HUES6 (cell line): ENCODE measurements at regions not wholly inside any gene's neighbourhood (a gene's known extent, or its start where the extent isn't known, plus 50 kb on each side); places are given as distances from the start of the nearest gene placed in this dataset.
"Not testable (repeated sequence)": the region's sequence is repeated elsewhere in the genome, so short reads cannot be mapped to it uniquely, and the experiment has no call there.

ENCODE experiments used
- H3K27ac ChIP-seq: 2 replicates; pipeline ENCODE4 v1.7.0; 2013; ENCODE audit warnings: low read depth, mild to moderate bottlenecking, low read length, inconsistent platforms
- H3K27me3 ChIP-seq: 2 replicates; pipeline ENCODE4 v1.6.1; 2013; ENCODE audit warnings: low read length; ENCODE audit not compliant: control insufficient read depth, insufficient read depth
- H3K36me3 ChIP-seq: 2 replicates; pipeline ENCODE4 v1.6.1; 2013; ENCODE audit warnings: low read length; ENCODE audit not compliant: control insufficient read depth, insufficient read depth
- H3K4me1 ChIP-seq: 2 replicates; pipeline ENCODE4 v1.6.1; 2013; ENCODE audit warnings: low read length; ENCODE audit not compliant: control insufficient read depth, insufficient read depth
- H3K4me3 ChIP-seq: 2 replicates; pipeline ENCODE4 v1.5.1; 2013; ENCODE audit warnings: low read depth, low read length
- H3K9ac ChIP-seq: one replicate; pipeline ENCODE4 v1.6.1; 2013; ENCODE audit warnings: mild to moderate bottlenecking, low read length
- H3K9me3 ChIP-seq: 2 replicates; pipeline ENCODE4 v1.6.1; 2013; ENCODE audit warnings: low read depth, low read length; ENCODE audit not compliant: control insufficient read depth, insufficient read depth

DNA sequence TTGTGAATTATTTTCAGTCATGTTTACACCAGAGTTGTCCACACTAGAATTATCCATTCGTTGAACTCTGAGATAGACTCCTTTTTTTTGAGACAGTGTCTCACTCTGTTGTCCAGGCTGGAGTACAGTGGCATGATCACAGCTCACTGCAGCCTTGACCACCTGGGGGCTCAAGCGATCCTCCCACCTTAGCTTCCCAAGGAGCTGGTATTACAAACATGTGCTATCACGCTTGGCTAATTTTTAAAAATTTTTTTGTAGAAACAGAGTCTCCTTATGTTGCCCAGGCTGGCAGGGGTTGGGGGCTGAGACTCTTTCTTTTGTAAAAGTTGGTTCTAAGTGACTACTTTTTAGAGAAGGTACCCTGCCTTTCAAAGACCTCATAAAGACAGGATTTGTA is 2887.2 kb downstream of the RPIA start:
- not testable (repeated sequence) for H3K27me3 ChIP-seq, H3K9ac ChIP-seq, H3K4me3 ChIP-seq, H3K27ac ChIP-seq, H3K9me3 ChIP-seq, H3K36me3 ChIP-seq, H3K4me1 ChIP-seq

DNA sequence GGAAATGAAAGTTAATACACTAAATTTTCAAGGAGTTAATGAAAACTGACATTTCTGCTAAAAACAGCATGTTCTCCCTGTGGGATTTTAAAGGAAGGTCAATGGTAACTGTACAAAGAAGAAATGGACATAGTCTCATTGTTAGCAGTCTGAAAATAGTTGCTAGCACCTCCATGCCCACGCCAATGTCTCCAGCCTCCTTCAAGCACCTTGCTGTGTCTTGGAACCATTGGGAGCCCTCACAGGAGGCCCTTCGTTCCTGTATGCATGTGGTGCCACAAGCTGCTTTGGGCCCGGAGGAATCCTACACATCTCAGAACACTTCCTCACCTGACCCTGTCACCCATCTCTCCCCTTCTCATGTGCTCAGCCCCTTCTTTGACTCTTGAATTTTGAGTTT is 2888.1 kb downstream of the RPIA start:
- H3K9ac ChIP-seq, H3K27me3 ChIP-seq, H3K4me3 ChIP-seq, H3K9me3 ChIP-seq, H3K36me3 ChIP-seq, H3K27ac ChIP-seq, H3K4me1 ChIP-seq: not testable (repeated sequence)

DNA sequence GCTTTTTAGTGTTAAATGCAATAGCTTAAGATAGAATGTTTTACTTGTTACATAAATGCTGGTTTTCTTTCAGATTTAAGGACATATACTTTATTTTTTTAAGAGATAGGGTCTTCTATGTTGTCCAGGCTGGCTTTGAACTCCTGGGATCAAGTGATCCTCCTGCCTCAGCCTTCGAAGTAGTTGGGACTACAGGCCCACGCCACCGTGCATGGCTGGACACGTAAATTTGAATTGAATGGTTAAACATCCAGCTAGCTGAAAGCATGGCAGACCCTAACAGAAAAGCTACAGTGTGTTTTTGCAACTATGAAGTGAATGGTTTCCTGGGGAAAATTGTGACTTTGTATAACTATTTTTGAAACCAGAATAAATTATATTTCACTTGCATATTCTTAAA is 2888.6 kb downstream of the RPIA start:
- H3K4me1 ChIP-seq, H3K36me3 ChIP-seq, H3K27ac ChIP-seq, H3K4me3 ChIP-seq, H3K9me3 ChIP-seq, H3K27me3 ChIP-seq, H3K9ac ChIP-seq: not testable (repeated sequence)

DNA sequence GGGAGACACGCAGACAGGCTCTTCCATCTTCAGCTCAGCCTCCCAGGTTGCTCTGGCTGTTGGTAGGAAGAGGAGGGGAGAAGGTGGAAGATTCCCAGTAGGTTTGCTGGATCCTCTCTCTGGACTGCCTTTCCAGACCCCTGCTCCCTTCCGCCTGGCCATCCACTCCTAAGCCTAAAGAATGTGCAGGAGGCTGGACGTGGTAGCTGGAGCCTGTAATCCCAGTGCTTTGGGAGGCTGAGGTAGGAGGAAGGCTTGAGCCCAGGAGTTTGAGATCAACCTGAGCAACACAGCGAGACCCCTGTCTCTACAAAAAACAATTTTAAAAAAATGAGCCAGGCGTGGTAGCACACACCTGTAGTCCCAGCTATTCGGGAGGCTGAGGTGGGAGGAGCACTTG is 2895.6 kb downstream of the RPIA start:
- not testable (repeated sequence) for H3K9me3 ChIP-seq, H3K4me3 ChIP-seq, H3K9ac ChIP-seq, H3K4me1 ChIP-seq, H3K27ac ChIP-seq, H3K36me3 ChIP-seq
- H3K27me3 ChIP-seq = peaks cover 33% of the 10 kb centered on the region

DNA sequence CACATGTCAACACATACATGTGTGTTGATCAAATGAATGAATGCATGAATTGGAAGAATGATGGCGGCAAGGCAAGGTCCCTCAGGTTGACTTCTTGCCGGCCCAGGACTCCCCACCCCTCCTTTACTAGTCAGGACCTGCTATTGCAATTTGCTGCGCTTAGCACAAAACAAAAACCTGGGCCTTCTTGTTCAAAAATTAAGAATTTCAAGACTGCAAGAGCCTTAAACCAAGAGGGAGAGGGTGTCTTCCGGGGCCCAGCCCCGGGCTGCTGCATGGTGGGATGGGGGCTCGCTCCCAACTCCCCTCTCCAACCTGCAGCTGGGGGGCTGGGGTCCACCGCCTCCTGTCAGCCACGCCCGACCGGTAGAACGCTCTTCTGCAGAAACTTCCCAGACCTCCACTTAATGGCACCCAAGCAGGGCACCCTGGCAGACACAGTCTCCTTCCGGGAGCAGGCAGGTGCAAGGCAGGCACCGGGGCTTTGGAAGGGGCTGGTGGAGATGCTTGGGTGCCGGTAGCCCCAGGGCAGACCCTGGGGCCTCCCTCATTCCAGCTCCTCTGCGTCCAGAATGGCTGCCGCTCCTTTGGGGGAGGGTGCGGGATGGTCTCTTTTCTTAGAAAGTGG is 2896.5 kb downstream of the RPIA start:
- H3K27me3 ChIP-seq = peaks cover 33% of the 10 kb centered on the region
- H3K9me3 ChIP-seq, H3K4me1 ChIP-seq, H3K36me3 ChIP-seq, H3K27ac ChIP-seq, H3K4me3 ChIP-seq, H3K9ac ChIP-seq: not testable (repeated sequence)

DNA sequence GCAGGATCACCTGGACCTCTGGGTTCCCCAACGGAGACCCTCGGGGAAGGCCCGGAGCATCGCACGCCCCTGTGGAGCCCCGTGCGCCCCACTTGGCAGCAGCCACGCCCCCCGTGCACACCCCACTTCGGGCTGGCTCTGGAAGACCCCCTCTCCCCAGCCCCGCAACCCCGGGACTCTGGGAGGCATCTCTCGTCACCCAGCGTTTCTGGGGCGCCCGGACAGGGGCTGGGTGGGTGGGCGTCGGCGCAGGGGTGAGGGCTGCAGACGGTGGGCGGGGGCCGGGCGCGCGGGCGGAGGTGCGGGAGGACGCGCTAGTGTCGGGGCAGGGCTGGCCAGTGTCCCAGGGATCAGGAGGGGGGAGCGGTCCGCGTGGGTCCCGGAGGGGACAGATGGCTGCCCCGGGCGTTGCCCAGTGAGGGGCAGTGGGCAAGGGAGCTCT is 2897.3 kb downstream of the RPIA start:
- not testable (repeated sequence) for H3K4me3 ChIP-seq, H3K36me3 ChIP-seq, H3K9me3 ChIP-seq, H3K9ac ChIP-seq, H3K4me1 ChIP-seq, H3K27ac ChIP-seq
- peaks cover 33% of the 10 kb centered on the region for H3K27me3 ChIP-seq

DNA sequence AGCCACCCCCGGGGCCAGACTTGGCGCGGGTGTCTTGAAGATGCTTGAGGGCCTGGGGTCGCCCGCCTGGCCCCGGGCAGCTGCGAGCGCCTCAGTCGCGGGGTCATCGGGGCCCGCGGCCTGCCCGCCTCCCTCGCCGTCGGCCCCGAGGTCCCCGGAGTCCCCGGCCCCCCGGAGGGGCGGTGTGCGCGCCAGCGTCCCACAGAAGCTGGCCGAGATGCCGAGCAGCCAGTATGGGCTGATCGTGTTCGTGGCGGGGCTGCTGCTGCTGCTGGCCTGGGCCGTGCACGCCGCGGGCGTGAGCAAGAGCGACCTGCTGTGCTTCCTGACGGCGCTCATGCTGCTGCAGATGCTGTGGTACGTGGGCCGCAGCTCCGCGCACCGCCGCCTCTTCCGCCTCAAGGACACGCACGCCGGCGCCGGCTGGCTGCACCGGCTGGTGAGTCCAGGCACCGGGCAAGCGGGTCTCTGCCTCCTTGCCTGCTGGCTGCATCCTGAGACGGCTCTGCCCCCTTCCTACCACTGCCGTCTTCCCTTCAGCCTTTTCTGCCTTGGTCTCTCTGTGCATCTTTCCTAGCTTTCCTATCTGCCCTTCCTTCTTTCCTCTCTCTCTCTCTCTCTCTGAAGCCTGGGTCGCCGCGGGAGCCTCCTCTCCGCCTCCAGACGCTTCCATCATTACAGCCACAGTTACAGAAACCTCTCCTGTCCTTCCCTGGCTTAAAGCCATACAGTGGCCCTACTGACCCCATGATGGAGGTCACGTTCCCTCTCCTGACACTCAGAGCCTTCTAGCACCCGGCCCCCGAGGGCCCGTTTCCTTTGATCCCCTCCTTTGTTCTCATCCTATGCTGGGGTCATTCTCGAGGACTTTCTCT is 2898.2 kb downstream of the RPIA start:
- H3K4me1 ChIP-seq, H3K27ac ChIP-seq, H3K9ac ChIP-seq, H3K36me3 ChIP-seq, H3K9me3 ChIP-seq: not testable (repeated sequence)
- peaks cover 33% of the 10 kb centered on the region for H3K27me3 ChIP-seq
- peak overlapping the region; percentile 48 for H3K4me3 ChIP-seq

DNA sequence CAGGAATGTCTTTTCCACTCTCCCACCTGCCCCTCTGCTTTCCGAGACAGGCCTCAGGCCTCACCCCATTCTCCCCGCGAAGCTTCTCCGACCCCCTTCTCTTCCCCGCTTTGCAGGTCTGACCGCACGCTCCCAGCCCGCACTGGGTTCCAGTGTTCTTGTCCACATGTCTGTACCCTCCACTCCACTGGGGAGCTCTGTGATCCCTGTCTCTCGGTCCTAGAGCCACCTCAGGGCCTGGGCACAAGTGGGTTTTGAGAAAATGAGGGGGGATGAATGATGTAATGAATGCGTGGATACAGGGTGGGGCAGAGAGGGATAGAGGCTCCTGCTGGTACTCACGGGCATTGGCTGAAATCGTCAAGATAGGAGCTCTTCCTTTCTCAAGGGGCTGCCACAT is 2898.9 kb downstream of the RPIA start:
- H3K4me1 ChIP-seq, H3K9ac ChIP-seq, H3K36me3 ChIP-seq, H3K27ac ChIP-seq, H3K9me3 ChIP-seq, H3K4me3 ChIP-seq: not testable (repeated sequence)
- H3K27me3 ChIP-seq = peaks cover 33% of the 10 kb centered on the region

DNA sequence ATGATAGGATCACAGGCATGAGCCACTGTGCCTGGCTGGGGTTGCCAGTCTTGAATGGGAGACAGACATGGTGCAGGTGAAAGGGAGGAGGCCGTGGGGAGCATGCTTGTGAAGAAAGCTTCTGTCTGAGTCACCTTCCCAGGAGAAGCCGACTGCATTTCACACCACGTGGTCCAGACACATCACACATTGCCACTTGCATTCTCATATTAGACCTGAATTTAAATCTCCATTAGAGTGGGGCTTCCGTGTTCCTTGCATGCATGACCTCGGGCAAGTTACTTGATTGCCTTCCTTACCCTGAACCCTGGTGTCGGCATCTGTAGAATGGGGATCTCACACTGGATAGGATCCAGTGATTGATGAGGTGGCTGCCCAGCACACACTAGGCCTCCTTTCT is 2899.6 kb downstream of the RPIA start:
- not testable (repeated sequence) for H3K4me1 ChIP-seq, H3K27ac ChIP-seq, H3K4me3 ChIP-seq, H3K36me3 ChIP-seq, H3K9me3 ChIP-seq, H3K9ac ChIP-seq
- peaks cover 33% of the 10 kb centered on the region for H3K27me3 ChIP-seq

DNA sequence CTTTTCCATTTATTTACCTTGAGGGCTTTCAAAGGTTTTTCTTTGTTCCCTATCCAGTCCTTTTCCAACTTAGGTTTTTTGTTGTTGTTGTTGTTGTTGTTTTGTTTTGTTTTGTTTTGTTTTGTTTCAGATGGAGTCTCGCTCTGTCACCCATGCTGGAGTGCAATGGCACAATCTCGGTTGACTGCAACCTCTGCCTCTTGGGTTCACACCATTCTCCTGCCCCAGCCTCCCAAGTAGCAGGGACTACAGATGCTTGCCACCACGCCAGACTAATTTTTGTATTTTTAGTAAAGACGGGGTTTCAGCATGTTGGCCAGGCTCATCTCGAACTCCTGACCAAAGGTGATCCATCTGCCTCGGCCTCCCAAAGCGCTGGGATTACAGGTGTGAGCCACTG is 2906.0 kb downstream of the RPIA start:
- not testable (repeated sequence) for H3K27me3 ChIP-seq, H3K36me3 ChIP-seq, H3K4me3 ChIP-seq, H3K27ac ChIP-seq, H3K4me1 ChIP-seq, H3K9ac ChIP-seq, H3K9me3 ChIP-seq

DNA sequence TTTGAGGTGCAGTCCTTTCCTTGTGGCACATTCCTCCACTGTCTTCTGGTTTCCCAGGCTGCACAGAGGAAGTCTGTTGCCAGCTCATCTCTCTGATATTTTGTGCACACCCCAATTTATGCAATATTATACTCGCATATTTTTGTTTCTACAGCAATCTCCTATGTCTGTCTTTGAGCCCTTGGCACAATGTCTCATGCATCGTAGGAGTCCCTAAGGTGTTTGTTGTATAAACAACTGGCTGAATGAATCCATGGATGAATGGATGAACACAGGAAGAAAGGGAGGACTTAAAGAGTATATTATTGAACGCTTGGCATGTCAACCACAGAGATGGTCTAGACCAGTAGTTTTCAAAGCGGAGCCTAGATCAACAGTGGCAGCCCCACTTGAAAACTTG is 2907.0 kb downstream of the RPIA start:
- not testable (repeated sequence) for H3K27me3 ChIP-seq, H3K9me3 ChIP-seq, H3K4me1 ChIP-seq, H3K36me3 ChIP-seq, H3K4me3 ChIP-seq, H3K9ac ChIP-seq, H3K27ac ChIP-seq
